Transverse colon (tissue), 4 donors: ENCODE measurements at regions not wholly inside any gene's neighbourhood (a gene's known extent, or its start where the extent isn't known, plus 50 kb on each side); places are given as distances from the start of the nearest gene placed in this dataset.

Source experiments
- EP300 ChIP-seq: sonication (generic); formaldehyde crosslinking; IDR thresholded peaks from one replicate; pipeline ENCODE4 v1.6.1; 2017; ENCODE audit warnings: antibody characterized with exemption, low read depth
- POLR2A ChIP-seq: fragments of 450-650 bp; IDR thresholded peaks from one replicate; pipeline ENCODE4 v1.6.1; 2016; ENCODE audit warnings: antibody characterized with exemption, mild to moderate bottlenecking, moderate library complexity
- POLR2AphosphoS5 ChIP-seq, 3 donors: sonication (generic); formaldehyde crosslinking; IDR thresholded peaks; one replicate each; pipeline ENCODE4 v1.6.1; 2016; ENCODE audit warnings: antibody characterized with exemption in 3 of 3
- TF ChIP-seq, protein P1 (sequence below), 5 experiments: fragments of 200-600 bp in 3 of 5; fragments of 450-650 bp in 2 of 5; sonication (generic) in 3 of 5; IDR thresholded peaks; 1 replicate in 2 of 5; 2 replicates in 3 of 5; pipeline ENCODE4 v1.5.1; 2016 to 2017; ENCODE audit warnings: antibody characterized with exemption in 5 of 5, inconsistent platforms in 3 of 5, mild to moderate bottlenecking in 2 of 5, moderate library complexity in 1 of 5

- TF ChIP-seq, protein P1, sequence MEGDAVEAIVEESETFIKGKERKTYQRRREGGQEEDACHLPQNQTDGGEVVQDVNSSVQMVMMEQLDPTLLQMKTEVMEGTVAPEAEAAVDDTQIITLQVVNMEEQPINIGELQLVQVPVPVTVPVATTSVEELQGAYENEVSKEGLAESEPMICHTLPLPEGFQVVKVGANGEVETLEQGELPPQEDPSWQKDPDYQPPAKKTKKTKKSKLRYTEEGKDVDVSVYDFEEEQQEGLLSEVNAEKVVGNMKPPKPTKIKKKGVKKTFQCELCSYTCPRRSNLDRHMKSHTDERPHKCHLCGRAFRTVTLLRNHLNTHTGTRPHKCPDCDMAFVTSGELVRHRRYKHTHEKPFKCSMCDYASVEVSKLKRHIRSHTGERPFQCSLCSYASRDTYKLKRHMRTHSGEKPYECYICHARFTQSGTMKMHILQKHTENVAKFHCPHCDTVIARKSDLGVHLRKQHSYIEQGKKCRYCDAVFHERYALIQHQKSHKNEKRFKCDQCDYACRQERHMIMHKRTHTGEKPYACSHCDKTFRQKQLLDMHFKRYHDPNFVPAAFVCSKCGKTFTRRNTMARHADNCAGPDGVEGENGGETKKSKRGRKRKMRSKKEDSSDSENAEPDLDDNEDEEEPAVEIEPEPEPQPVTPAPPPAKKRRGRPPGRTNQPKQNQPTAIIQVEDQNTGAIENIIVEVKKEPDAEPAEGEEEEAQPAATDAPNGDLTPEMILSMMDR (IDR thresholded peaks at IDR 0.05), result no peak
- TF ChIP-seq POLR2AphosphoS5 (IDR thresholded peaks at IDR 0.05), result no peak
- TF ChIP-seq POLR2A, result no peak
- no peak for TF ChIP-seq EP300
Measured at GRCh38 chr16:80296034-80296433, 244.8 kb upstream of the DYNLRB2 start.
